SK-N-SH treated with all-trans-retinoic acid at 6 μM for 48 hours (cell line): ENCODE measurements at regions not wholly inside any gene's neighbourhood (a gene's known extent, or its start where the extent isn't known, plus 50 kb on each side); places are given as distances from the start of the nearest gene placed in this dataset.

Experiments
- ARNTL ChIP-seq: fragments of 450-650 bp; formaldehyde crosslinking; IDR thresholded peaks from 2 replicates; pipeline ENCODE4 v1.5.0; 2020; ENCODE audit warnings: low read depth, mild to moderate bottlenecking, moderate library complexity, borderline replicate concordance
- CSDC2 ChIP-seq: fragments of 250-450 bp; sonication (Bioruptor Pico); IDR thresholded peaks from 2 replicates; pipeline ENCODE4 v1.5.0; 2020; ENCODE audit warnings: mild to moderate bottlenecking, moderate library complexity
- ISL1 ChIP-seq: fragments of 250-450 bp; sonication (Bioruptor Pico); IDR thresholded peaks from 2 replicates; pipeline ENCODE4 v2.1.2; 2022; ENCODE audit warnings: mild to moderate bottlenecking, moderate library complexity
- OSR1 ChIP-seq: fragments of 250-450 bp; sonication (Bioruptor Pico); IDR thresholded peaks from 2 replicates; pipeline ENCODE4 v1.8.0; 2022; ENCODE audit warnings: moderate library complexity, mild to moderate bottlenecking, inconsistent platforms
- ZNF8 ChIP-seq: fragments of 450-650 bp; formaldehyde crosslinking; IDR thresholded peaks from 2 replicates; pipeline ENCODE4 v1.5.0; 2020; ENCODE audit warnings: mild to moderate bottlenecking, moderate library complexity
- TF ChIP-seq, protein P1 (sequence below): fragments of 250-450 bp; sonication (Bioruptor Pico); IDR thresholded peaks from 2 replicates; pipeline ENCODE4 v1.8.0; 2020; ENCODE audit warnings: mild to moderate bottlenecking, moderate library complexity, borderline replicate concordance
- TF ChIP-seq, protein P2 (sequence below): fragments of 250-450 bp; sonication (Bioruptor Pico); IDR thresholded peaks from 2 replicates; pipeline ENCODE4 v1.5.1; 2020; ENCODE audit warnings: low read depth, mild to moderate bottlenecking, moderate library complexity

DNA sequence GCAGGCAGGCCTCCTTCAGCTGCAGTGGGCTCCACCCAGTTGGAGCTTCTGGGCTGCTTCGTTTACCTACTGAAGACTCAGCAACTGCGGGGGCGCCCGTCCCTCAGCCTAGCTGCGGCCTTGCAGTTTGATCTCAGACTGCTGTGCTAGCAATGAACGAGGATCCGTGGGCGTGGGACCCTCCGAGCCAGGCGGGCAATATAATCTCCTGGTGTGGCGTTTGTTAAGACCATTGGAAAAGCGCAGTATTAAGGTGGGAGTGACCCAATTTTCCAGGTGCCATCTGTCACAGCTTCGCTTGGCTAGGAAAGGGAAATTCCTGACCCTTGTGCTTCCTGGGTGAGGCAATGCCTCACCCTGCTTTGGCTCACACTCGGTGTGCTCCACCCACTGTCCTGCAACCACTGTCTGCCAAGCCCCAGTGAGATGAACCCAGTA, 159.2 kb upstream of the FOXP2 start:
- TF ChIP-seq, protein P1, sequence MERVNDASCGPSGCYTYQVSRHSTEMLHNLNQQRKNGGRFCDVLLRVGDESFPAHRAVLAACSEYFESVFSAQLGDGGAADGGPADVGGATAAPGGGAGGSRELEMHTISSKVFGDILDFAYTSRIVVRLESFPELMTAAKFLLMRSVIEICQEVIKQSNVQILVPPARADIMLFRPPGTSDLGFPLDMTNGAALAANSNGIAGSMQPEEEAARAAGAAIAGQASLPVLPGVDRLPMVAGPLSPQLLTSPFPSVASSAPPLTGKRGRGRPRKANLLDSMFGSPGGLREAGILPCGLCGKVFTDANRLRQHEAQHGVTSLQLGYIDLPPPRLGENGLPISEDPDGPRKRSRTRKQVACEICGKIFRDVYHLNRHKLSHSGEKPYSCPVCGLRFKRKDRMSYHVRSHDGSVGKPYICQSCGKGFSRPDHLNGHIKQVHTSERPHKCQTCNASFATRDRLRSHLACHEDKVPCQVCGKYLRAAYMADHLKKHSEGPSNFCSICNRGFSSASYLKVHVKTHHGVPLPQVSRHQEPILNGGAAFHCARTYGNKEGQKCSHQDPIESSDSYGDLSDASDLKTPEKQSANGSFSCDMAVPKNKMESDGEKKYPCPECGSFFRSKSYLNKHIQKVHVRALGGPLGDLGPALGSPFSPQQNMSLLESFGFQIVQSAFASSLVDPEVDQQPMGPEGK (CRISPR knock-in tag) = no peak
- TF ChIP-seq ZNF8 (CRISPR knock-in tag) = no peak
- TF ChIP-seq CSDC2 (CRISPR knock-in tag) = no peak
- TF ChIP-seq OSR1 (CRISPR knock-in tag) = no peak
- TF ChIP-seq, protein P2, sequence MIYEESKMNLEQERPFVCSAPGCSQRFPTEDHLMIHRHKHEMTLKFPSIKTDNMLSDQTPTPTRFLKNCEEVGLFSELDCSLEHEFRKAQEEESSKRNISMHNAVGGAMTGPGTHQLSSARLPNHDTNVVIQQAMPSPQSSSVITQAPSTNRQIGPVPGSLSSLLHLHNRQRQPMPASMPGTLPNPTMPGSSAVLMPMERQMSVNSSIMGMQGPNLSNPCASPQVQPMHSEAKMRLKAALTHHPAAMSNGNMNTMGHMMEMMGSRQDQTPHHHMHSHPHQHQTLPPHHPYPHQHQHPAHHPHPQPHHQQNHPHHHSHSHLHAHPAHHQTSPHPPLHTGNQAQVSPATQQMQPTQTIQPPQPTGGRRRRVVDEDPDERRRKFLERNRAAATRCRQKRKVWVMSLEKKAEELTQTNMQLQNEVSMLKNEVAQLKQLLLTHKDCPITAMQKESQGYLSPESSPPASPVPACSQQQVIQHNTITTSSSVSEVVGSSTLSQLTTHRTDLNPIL = no peak
- no peak for TF ChIP-seq ARNTL (CRISPR knock-in tag)
- no peak for TF ChIP-seq ISL1 (CRISPR knock-in tag)
